K562 (cell line): ENCODE measurements at regions not wholly inside any gene's neighbourhood (a gene's known extent, or its start where the extent isn't known, plus 50 kb on each side); places are given as distances from the start of the nearest gene placed in this dataset.

ENCODE experiments used
- CEBPB ChIP-seq: fragments of 450-650 bp; IDR thresholded peaks from 2 replicates; pipeline ENCODE4 v1.6.1; 2016; ENCODE audit warnings: missing genetic modification characterization, missing compliant biosample characterization
- KDM4B ChIP-seq, 2 experiments: fragments of 450-650 bp in 1 of 2; sonication (generic) in 1 of 2; IDR thresholded peaks; 2 replicates each; pipeline ENCODE4 v1.6.1; 2016 to 2017; ENCODE audit warnings: borderline replicate concordance in 2 of 2, antibody characterized with exemption in 1 of 2, low read depth in 1 of 2, mild to moderate bottlenecking in 1 of 2
- POLR2AphosphoS5 ChIP-seq: IDR thresholded peaks from 2 replicates; pipeline ENCODE4 v1.6.1; 2011; ENCODE audit warnings: mild to moderate bottlenecking, low read depth, low read length, moderate library complexity; ENCODE audit not compliant: control insufficient read depth, insufficient read depth
- U2AF2 ChIP-seq: fragments of 200-400 bp; formaldehyde crosslinking; optimal IDR thresholded peaks from 2 replicates; pipeline ENCODE3; 2017; ENCODE audit warnings: low read depth, mild to moderate bottlenecking, low read length
- YY1 ChIP-seq, 3 experiments: IDR thresholded peaks; 2 replicates each; pipeline ENCODE4 v1.6.1; 2011; ENCODE audit warnings: low read length in 2 of 3, mild to moderate bottlenecking in 2 of 3, moderate library complexity in 2 of 3, borderline replicate concordance in 1 of 3, control low read depth in 1 of 3, low read depth in 1 of 3; ENCODE audit not compliant: insufficient read depth in 3 of 3, insufficient replicate concordance in 2 of 3, control insufficient read depth in 1 of 3, insufficient read length in 1 of 3; ENCODE audit errors: extremely low read depth in 1 of 3
- ZFP30 ChIP-seq: fragments of 250-450 bp; sonication (Bioruptor Pico); IDR thresholded peaks from 2 replicates; pipeline ENCODE4 v1.8.0; 2022; ENCODE audit warnings: moderate library complexity, mild to moderate bottlenecking, inconsistent platforms, borderline replicate concordance
- ZNF121 ChIP-seq: sonication (generic); formaldehyde crosslinking; conservative IDR thresholded peaks from 2 replicates; pipeline ENCODE4 v1.8.0; 2022; ENCODE audit warnings: missing genetic modification reagents
- TF ChIP-seq, protein P1 (sequence below): sonication (generic); formaldehyde crosslinking; IDR thresholded peaks from 2 replicates; pipeline ENCODE4 v1.8.0; 2023; ENCODE audit warnings: mild to moderate bottlenecking, missing genetic modification reagents

DNA sequence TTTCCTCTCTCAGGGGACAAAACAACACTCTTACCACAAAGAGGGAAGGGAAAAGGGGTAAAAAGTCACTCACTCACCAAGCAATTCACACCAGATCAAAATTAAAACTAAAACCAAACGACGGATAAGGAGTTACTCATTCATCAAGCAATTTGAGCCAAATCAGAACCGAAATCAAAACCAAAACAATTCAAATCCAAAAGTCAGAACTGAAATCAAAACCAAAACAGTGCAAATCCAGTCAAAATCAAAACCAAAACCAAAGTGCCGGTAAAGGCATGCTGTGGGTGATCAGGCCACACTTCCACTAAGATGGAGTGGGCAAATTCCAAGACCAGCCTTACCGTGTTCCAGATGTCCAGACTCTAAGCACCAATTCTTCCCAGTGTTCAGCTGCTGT, 717.9 kb downstream of the AMY1C start (continued):
- TF ChIP-seq ZNF121 (CRISPR knock-in tag), result no peak
- TF ChIP-seq YY1 (IDR thresholded peaks at IDR 0.05; ENCODE audit: borderline replicate concordance in 1 of 3, control insufficient read depth in 1 of 3, extremely low read depth in 1 of 3, insufficient read depth in 3 of 3, insufficient read length in 1 of 3, insufficient replicate concordance in 2 of 3, low read depth in 1 of 3, low read length in 2 of 3), result no peak
- TF ChIP-seq, protein P1, sequence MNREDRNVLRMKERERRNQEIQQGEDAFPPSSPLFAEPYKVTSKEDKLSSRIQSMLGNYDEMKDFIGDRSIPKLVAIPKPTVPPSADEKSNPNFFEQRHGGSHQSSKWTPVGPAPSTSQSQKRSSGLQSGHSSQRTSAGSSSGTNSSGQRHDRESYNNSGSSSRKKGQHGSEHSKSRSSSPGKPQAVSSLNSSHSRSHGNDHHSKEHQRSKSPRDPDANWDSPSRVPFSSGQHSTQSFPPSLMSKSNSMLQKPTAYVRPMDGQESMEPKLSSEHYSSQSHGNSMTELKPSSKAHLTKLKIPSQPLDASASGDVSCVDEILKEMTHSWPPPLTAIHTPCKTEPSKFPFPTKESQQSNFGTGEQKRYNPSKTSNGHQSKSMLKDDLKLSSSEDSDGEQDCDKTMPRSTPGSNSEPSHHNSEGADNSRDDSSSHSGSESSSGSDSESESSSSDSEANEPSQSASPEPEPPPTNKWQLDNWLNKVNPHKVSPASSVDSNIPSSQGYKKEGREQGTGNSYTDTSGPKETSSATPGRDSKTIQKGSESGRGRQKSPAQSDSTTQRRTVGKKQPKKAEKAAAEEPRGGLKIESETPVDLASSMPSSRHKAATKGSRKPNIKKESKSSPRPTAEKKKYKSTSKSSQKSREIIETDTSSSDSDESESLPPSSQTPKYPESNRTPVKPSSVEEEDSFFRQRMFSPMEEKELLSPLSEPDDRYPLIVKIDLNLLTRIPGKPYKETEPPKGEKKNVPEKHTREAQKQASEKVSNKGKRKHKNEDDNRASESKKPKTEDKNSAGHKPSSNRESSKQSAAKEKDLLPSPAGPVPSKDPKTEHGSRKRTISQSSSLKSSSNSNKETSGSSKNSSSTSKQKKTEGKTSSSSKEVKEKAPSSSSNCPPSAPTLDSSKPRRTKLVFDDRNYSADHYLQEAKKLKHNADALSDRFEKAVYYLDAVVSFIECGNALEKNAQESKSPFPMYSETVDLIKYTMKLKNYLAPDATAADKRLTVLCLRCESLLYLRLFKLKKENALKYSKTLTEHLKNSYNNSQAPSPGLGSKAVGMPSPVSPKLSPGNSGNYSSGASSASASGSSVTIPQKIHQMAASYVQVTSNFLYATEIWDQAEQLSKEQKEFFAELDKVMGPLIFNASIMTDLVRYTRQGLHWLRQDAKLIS, result no peak
- no peak for TF ChIP-seq U2AF2
- no peak for TF ChIP-seq POLR2AphosphoS5
- TF ChIP-seq KDM4B (IDR thresholded peaks at IDR 0.05; ENCODE audit: borderline replicate concordance in 2 of 2, low read depth in 1 of 2), result no peak
- TF ChIP-seq ZFP30 (CRISPR knock-in tag), result no peak
- no peak for TF ChIP-seq CEBPB
